ENCODE measurements at regions not wholly inside any gene's neighbourhood (a gene's known extent, or its start where the extent isn't known, plus 50 kb on each side); places are given as distances from the start of the nearest gene placed in this dataset.

GRCh38 chr11:106475181-106475580 lies 397.7 kb downstream of the AASDHPPT start:
- FAIRE-seq = no peak
- DNase-seq (ENCODE audit: insufficient read length, low spot score) = no peak
- TF ChIP-seq, protein P1, sequence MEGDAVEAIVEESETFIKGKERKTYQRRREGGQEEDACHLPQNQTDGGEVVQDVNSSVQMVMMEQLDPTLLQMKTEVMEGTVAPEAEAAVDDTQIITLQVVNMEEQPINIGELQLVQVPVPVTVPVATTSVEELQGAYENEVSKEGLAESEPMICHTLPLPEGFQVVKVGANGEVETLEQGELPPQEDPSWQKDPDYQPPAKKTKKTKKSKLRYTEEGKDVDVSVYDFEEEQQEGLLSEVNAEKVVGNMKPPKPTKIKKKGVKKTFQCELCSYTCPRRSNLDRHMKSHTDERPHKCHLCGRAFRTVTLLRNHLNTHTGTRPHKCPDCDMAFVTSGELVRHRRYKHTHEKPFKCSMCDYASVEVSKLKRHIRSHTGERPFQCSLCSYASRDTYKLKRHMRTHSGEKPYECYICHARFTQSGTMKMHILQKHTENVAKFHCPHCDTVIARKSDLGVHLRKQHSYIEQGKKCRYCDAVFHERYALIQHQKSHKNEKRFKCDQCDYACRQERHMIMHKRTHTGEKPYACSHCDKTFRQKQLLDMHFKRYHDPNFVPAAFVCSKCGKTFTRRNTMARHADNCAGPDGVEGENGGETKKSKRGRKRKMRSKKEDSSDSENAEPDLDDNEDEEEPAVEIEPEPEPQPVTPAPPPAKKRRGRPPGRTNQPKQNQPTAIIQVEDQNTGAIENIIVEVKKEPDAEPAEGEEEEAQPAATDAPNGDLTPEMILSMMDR (IDR thresholded peaks at IDR 0.05; ENCODE audit: insufficient read depth, missing control alignments) = no peak

- TF ChIP-seq, protein P1 (IDR thresholded peaks at IDR 0.05; ENCODE audit: insufficient read depth, missing control alignments) = no peak
- FAIRE-seq (no peak), DNase-seq (ENCODE audit: insufficient read length, low spot score) (no peak)
These were observed 400.3 kb downstream of the AASDHPPT start for GRCh38 chr11:106477776-106478175.

DNA sequence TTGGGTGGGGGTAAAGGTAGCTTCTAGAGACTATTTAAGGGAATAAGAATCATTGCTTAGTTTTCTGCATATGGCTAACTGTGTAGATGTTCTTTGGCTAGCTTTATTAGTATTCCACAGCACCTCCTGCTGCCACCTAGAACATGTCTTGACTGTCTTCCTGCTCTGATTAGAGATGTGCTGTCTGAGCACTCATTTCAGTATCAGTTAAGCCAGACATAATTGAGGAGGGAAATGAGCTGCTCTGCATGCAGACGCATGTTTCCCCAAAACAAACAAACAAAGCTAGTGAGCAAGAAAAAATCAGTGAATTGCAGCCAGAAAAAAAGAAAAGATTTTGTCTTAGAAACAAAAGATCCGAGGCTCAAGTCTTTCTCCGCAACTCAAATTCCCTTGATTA lies 402.2 kb downstream of the AASDHPPT start:
- DNase-seq (ENCODE audit: insufficient read length, low spot score) = no peak
- TF ChIP-seq, protein P1 (IDR thresholded peaks at IDR 0.05; ENCODE audit: insufficient read depth, missing control alignments) = no peak
- no peak for FAIRE-seq

DNA sequence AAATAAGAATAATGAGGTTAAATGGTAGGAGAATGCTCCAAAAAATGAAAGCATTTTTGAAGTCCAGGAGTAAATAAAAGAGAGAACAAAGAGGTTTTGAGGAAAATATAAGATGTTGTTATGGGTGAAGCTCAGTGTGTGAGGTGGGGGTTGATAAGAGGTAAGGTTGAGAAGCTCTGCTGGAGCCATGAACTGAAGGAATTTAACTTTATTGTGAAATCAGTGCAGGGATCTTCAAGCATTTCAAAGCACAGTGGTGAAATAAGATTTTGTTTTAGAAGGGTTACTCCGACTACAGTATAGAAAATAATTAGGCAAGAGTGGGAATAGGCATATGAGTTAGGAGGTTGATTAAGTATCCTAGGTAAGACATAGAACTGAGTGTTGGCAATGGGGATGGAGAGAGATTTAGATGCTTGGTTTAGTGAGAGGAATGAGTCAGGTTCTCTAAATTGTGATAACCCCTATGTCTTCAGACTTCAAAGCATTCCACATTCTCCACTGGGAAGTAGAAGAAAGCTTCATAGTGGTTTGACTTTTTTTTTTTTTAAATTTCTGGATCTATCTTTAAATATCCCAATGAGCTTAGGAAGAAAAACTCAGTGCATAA lies 403.2 kb downstream of the AASDHPPT start:
- FAIRE-seq = no peak
- TF ChIP-seq, protein P1 (IDR thresholded peaks at IDR 0.05; ENCODE audit: insufficient read depth, missing control alignments) = no peak
- DNase-seq (ENCODE audit: insufficient read length, low spot score) = no peak

GRCh38 chr11:106482917-106483785 lies 405.7 kb downstream of the AASDHPPT start:
- no peak for DNase-seq (ENCODE audit: insufficient read length, low spot score)
- TF ChIP-seq, protein P1 (IDR thresholded peaks at IDR 0.05; ENCODE audit: insufficient read depth, missing control alignments) = no peak
- FAIRE-seq = no peak

- TF ChIP-seq, protein P1 (IDR thresholded peaks at IDR 0.05; ENCODE audit: insufficient read depth, missing control alignments) = no peak
- DNase-seq (ENCODE audit: insufficient read length, low spot score) (no peak), FAIRE-seq (no peak)
These were observed 414.3 kb downstream of the AASDHPPT start for GRCh38 chr11:106491751-106492150.

DNA sequence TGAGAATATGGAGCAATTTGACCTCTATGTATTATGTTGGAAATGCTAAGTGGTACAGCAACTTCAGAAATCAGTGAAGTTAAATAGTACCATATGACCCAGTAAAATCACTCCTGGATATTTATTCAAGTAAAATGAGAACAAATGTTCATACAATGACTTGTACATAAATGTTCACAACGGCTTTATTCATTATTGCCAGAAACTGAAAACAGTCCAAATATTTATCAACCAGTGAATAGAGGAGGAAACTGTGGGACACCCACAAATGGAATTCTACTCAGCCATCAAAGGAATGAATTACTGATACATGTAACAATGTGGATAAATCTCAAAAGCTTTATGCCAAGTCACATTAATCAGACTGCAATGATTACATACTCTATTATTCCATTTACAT lies 416.3 kb downstream of the AASDHPPT start:
- no peak for FAIRE-seq

More for the DNA sequence above, 416.3 kb downstream of the AASDHPPT start:
- TF ChIP-seq, protein P1 (IDR thresholded peaks at IDR 0.05; ENCODE audit: insufficient read depth, missing control alignments) = no peak
- no peak for DNase-seq (ENCODE audit: insufficient read length, low spot score)
